HEK293 (cell line): ENCODE measurements at regions not wholly inside any gene's neighbourhood (a gene's known extent, or its start where the extent isn't known, plus 50 kb on each side); places are given as distances from the start of the nearest gene placed in this dataset.

Experiments
- CTCF ChIA-PET: fragments of 350-600 bp; formaldehyde crosslinking; extraction: SDS; loops from one replicate; lab custom pipeline; 2021; ENCODE audit warnings: antibody characterized with exemption; lab: Yijun Ruan, JAX
- POLR2A ChIA-PET: fragments of 300-600 bp; formaldehyde crosslinking; extraction: SDS; loops from one replicate; lab custom pipeline; 2020; ENCODE audit warnings: antibody characterized with exemption, inconsistent platforms; lab: Yijun Ruan, JAX
- H3K27ac ChIP-seq: fragments of 200-500 bp; sonication (Bioruptor generic); 2 replicates; pipeline ENCODE4 v1.5.1; 2014; ENCODE audit warnings: low read depth, low read length, control low read depth, inconsistent platforms; ENCODE audit errors: extremely low read depth
- H3K36me3 ChIP-seq, 2 experiments: fragments of 200-500 bp in 1 of 2; sonication (Bioruptor generic) in 1 of 2; 1 replicate in 1 of 2; 2 replicates in 1 of 2; pipeline ENCODE4 v1.5.1; 2014 to 2017; ENCODE audit warnings: inconsistent platforms in 2 of 2, low read length in 2 of 2; ENCODE audit not compliant: control insufficient read depth in 2 of 2, insufficient read depth in 1 of 2
- H3K4me1 ChIP-seq: fragments of 200-500 bp; sonication (Bioruptor generic); 2 replicates; pipeline ENCODE4 v1.5.1; 2014; ENCODE audit warnings: mild to moderate bottlenecking, low read length, inconsistent platforms; ENCODE audit not compliant: control insufficient read depth, insufficient read depth
- H3K4me3 ChIP-seq: 2 replicates; pipeline ENCODE4 v1.5.1; 2011; ENCODE audit warnings: low read depth, mild to moderate bottlenecking, control low read depth, low read length, moderate library complexity
- H3K9me3 ChIP-seq: fragments of 200-500 bp; sonication (Bioruptor generic); 2 replicates; pipeline ENCODE4 v1.5.1; 2014; ENCODE audit warnings: low read depth, low read length, inconsistent platforms; ENCODE audit not compliant: control insufficient read depth, insufficient read depth
- KLF16 ChIP-seq: fragments of 450-650 bp; formaldehyde crosslinking; IDR thresholded peaks from 2 replicates; pipeline ENCODE4 v1.5.1; 2017; ENCODE audit warnings: missing biosample characterization, missing genetic modification characterization
- MYNN ChIP-seq: fragments of 450-650 bp; formaldehyde crosslinking; IDR thresholded peaks from 2 replicates; pipeline ENCODE4 v1.5.1; 2016; ENCODE audit warnings: missing biosample characterization, missing genetic modification characterization, borderline replicate concordance
- YY1 ChIP-seq: fragments of 450-650 bp; formaldehyde crosslinking; IDR thresholded peaks from 2 replicates; pipeline ENCODE4 v1.5.1; 2018; ENCODE audit warnings: missing biosample characterization, missing genetic modification characterization
- ZNF132 ChIP-seq: fragments of 450-650 bp; formaldehyde crosslinking; IDR thresholded peaks from 2 replicates; pipeline ENCODE4 v1.5.1; 2017; ENCODE audit warnings: missing biosample characterization, missing genetic modification characterization, borderline replicate concordance
- ZNF266 ChIP-seq: fragments of 450-650 bp; formaldehyde crosslinking; IDR thresholded peaks from 2 replicates; pipeline ENCODE4 v1.5.1; 2016; ENCODE audit warnings: missing biosample characterization, missing genetic modification characterization, low read depth
- ZNF423 ChIP-seq: fragments of 450-650 bp; formaldehyde crosslinking; IDR thresholded peaks from 2 replicates; pipeline ENCODE4 v1.5.1; 2016; ENCODE audit warnings: missing biosample characterization, missing genetic modification characterization
- ZNF473 ChIP-seq: fragments of 450-650 bp; formaldehyde crosslinking; IDR thresholded peaks from 2 replicates; pipeline ENCODE4 v1.5.1; 2017; ENCODE audit warnings: missing biosample characterization, missing genetic modification characterization
- ZNF530 ChIP-seq: fragments of 450-650 bp; formaldehyde crosslinking; IDR thresholded peaks from 2 replicates; pipeline ENCODE4 v1.5.1; 2016; ENCODE audit warnings: low read depth, missing biosample characterization, missing genetic modification characterization
- ZNF600 ChIP-seq: fragments of 450-650 bp; formaldehyde crosslinking; IDR thresholded peaks from 2 replicates; pipeline ENCODE4 v1.5.1; 2016; ENCODE audit warnings: missing biosample characterization, missing genetic modification characterization
- ZNF777 ChIP-seq: fragments of 450-650 bp; formaldehyde crosslinking; IDR thresholded peaks from 2 replicates; pipeline ENCODE4 v1.5.1; 2017; ENCODE audit warnings: missing biosample characterization, missing genetic modification characterization, borderline replicate concordance
- ZNF837 ChIP-seq: fragments of 450-650 bp; formaldehyde crosslinking; IDR thresholded peaks from 2 replicates; pipeline ENCODE4 v1.5.1; 2016; ENCODE audit warnings: missing biosample characterization, missing genetic modification characterization
- TF ChIP-seq, protein P1 (sequence below): fragments of 450-650 bp; formaldehyde crosslinking; IDR thresholded peaks from 2 replicates; pipeline ENCODE4 v1.5.1; 2017; ENCODE audit warnings: missing biosample characterization, missing genetic modification characterization
- TF ChIP-seq, protein P2 (sequence below): fragments of 450-650 bp; formaldehyde crosslinking; IDR thresholded peaks from 2 replicates; pipeline ENCODE4 v1.5.1; 2016; ENCODE audit warnings: missing biosample characterization, missing genetic modification characterization
- TF ChIP-seq, protein P3 (sequence below): fragments of 450-650 bp; formaldehyde crosslinking; IDR thresholded peaks from 2 replicates; pipeline ENCODE4 v1.5.1; 2016; ENCODE audit warnings: missing biosample characterization, missing genetic modification characterization
- TF ChIP-seq, protein P4 (sequence below): fragments of 450-650 bp; IDR thresholded peaks from 2 replicates; pipeline ENCODE4 v1.5.1; 2018; ENCODE audit warnings: missing biosample characterization, missing genetic modification characterization
- TF ChIP-seq, protein P5 (sequence below): fragments of 450-650 bp; formaldehyde crosslinking; IDR thresholded peaks from 2 replicates; pipeline ENCODE4 v1.5.1; 2016; ENCODE audit warnings: missing biosample characterization, missing genetic modification characterization
- TF ChIP-seq, protein P6 (sequence below): fragments of 450-650 bp; formaldehyde crosslinking; IDR thresholded peaks from 2 replicates; pipeline ENCODE4 v1.5.1; 2016; ENCODE audit warnings: missing biosample characterization, missing genetic modification characterization
- TF ChIP-seq, protein P7 (sequence below): fragments of 450-650 bp; formaldehyde crosslinking; IDR thresholded peaks from 2 replicates; pipeline ENCODE4 v1.5.1; 2017; ENCODE audit warnings: missing biosample characterization, missing genetic modification characterization

DNA sequence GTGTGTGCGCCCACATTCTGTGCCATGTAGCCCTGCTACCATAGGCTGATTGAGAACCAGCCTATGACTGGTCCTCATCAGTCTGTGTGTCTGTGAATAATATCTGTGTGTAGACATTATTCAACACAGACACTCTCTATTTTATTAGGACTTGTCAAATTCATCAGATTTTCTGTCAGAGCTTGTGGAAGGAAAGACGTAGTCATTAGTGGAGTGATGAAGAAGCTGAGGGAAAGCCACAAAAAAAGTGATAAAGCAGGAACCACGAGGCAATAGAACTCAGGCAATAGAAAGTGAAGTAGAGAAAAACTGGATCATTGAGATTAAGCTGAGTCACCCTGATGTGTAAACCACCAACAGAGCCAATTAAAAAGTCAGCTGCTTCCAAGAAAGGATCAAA, 122.2 kb upstream of the MARCKS start:
- no peak overlapping the region for H3K27ac ChIP-seq
- no peaks in the 10 kb centered on the region for H3K9me3 ChIP-seq
- H3K4me3 ChIP-seq = no peak overlapping the region
- H3K36me3 ChIP-seq = no peaks in the 10 kb centered on the region
- 0 out of 2 replicates have a peak, but pooled peaks cover 6% of the 10 kb centered on the region for H3K4me1 ChIP-seq
- TF ChIP-seq, protein P1, sequence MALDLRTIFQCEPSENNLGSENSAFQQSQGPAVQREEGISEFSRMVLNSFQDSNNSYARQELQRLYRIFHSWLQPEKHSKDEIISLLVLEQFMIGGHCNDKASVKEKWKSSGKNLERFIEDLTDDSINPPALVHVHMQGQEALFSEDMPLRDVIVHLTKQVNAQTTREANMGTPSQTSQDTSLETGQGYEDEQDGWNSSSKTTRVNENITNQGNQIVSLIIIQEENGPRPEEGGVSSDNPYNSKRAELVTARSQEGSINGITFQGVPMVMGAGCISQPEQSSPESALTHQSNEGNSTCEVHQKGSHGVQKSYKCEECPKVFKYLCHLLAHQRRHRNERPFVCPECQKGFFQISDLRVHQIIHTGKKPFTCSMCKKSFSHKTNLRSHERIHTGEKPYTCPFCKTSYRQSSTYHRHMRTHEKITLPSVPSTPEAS (tag by site-specific recombination) = no peak
- TF ChIP-seq, protein P2, sequence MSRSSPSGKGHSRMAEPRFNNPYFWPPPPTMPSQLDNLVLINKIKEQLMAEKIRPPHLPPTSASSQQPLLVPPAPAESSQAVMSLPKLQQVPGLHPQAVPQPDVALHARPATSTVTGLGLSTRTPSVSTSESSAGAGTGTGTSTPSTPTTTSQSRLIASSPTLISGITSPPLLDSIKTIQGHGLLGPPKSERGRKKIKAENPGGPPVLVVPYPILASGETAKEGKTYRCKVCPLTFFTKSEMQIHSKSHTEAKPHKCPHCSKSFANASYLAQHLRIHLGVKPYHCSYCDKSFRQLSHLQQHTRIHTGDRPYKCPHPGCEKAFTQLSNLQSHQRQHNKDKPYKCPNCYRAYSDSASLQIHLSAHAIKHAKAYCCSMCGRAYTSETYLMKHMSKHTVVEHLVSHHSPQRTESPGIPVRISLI (tag by site-specific recombination) = no peak
- TF ChIP-seq YY1 (tag by site-specific recombination) (no peak), ZNF837 (tag by site-specific recombination) (no peak), ZNF530 (tag by site-specific recombination) (no peak), ZNF132 (tag by site-specific recombination) (no peak), MYNN (tag by site-specific recombination) (no peak), ZNF600 (no peak), KLF16 (tag by site-specific recombination) (no peak), ZNF266 (tag by site-specific recombination) (no peak), ZNF473 (tag by site-specific recombination) (no peak), ZNF777 (tag by site-specific recombination) (no peak), ZNF423 (no peak)
- TF ChIP-seq, protein P3, sequence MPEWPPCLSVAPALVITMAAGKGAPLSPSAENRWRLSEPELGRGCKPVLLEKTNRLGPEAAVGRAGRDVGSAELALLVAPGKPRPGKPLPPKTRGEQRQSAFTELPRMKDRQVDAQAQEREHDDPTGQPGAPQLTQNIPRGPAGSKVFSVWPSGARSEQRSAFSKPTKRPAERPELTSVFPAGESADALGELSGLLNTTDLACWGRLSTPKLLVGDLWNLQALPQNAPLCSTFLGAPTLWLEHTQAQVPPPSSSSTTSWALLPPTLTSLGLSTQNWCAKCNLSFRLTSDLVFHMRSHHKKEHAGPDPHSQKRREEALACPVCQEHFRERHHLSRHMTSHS (tag by site-specific recombination) = no peak
- TF ChIP-seq, protein P4, sequence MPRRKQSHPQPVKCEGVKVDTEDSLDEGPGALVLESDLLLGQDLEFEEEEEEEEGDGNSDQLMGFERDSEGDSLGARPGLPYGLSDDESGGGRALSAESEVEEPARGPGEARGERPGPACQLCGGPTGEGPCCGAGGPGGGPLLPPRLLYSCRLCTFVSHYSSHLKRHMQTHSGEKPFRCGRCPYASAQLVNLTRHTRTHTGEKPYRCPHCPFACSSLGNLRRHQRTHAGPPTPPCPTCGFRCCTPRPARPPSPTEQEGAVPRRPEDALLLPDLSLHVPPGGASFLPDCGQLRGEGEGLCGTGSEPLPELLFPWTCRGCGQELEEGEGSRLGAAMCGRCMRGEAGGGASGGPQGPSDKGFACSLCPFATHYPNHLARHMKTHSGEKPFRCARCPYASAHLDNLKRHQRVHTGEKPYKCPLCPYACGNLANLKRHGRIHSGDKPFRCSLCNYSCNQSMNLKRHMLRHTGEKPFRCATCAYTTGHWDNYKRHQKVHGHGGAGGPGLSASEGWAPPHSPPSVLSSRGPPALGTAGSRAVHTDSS (tag by site-specific recombination) = no peak
- TF ChIP-seq, protein P5, sequence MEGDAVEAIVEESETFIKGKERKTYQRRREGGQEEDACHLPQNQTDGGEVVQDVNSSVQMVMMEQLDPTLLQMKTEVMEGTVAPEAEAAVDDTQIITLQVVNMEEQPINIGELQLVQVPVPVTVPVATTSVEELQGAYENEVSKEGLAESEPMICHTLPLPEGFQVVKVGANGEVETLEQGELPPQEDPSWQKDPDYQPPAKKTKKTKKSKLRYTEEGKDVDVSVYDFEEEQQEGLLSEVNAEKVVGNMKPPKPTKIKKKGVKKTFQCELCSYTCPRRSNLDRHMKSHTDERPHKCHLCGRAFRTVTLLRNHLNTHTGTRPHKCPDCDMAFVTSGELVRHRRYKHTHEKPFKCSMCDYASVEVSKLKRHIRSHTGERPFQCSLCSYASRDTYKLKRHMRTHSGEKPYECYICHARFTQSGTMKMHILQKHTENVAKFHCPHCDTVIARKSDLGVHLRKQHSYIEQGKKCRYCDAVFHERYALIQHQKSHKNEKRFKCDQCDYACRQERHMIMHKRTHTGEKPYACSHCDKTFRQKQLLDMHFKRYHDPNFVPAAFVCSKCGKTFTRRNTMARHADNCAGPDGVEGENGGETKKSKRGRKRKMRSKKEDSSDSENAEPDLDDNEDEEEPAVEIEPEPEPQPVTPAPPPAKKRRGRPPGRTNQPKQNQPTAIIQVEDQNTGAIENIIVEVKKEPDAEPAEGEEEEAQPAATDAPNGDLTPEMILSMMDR (tag by site-specific recombination) = no peak
- TF ChIP-seq, protein P6, sequence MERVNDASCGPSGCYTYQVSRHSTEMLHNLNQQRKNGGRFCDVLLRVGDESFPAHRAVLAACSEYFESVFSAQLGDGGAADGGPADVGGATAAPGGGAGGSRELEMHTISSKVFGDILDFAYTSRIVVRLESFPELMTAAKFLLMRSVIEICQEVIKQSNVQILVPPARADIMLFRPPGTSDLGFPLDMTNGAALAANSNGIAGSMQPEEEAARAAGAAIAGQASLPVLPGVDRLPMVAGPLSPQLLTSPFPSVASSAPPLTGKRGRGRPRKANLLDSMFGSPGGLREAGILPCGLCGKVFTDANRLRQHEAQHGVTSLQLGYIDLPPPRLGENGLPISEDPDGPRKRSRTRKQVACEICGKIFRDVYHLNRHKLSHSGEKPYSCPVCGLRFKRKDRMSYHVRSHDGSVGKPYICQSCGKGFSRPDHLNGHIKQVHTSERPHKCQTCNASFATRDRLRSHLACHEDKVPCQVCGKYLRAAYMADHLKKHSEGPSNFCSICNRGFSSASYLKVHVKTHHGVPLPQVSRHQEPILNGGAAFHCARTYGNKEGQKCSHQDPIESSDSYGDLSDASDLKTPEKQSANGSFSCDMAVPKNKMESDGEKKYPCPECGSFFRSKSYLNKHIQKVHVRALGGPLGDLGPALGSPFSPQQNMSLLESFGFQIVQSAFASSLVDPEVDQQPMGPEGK = no peak
- TF ChIP-seq, protein P7, sequence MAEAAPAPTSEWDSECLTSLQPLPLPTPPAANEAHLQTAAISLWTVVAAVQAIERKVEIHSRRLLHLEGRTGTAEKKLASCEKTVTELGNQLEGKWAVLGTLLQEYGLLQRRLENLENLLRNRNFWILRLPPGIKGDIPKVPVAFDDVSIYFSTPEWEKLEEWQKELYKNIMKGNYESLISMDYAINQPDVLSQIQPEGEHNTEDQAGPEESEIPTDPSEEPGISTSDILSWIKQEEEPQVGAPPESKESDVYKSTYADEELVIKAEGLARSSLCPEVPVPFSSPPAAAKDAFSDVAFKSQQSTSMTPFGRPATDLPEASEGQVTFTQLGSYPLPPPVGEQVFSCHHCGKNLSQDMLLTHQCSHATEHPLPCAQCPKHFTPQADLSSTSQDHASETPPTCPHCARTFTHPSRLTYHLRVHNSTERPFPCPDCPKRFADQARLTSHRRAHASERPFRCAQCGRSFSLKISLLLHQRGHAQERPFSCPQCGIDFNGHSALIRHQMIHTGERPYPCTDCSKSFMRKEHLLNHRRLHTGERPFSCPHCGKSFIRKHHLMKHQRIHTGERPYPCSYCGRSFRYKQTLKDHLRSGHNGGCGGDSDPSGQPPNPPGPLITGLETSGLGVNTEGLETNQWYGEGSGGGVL (tag by site-specific recombination) = no peak
- CTCF ChIA-PET = interaction anchor here (0.6 to 0.9 kb wide), 5 partner anchors 27 to 453 kb away, joined by 3 to 4 read pairs (median 3); no protein-coding TSS in a partner anchor
- POLR2A ChIA-PET = no interaction called here
